DND-41 (cell line): ENCODE measurements at regions not wholly inside any gene's neighbourhood (a gene's known extent, or its start where the extent isn't known, plus 50 kb on each side); places are given as distances from the start of the nearest gene placed in this dataset.

Experiments
- ATAC-seq: fragments of 200-7000 bp; cut with Tn5 transposase; 3 replicates; pipeline ENCODE4 v1.9.1; 2021; ENCODE audit warnings: low read depth; ENCODE audit not compliant: insufficient read depth
- DNase-seq: peaks from one replicate; pipeline ENCODE4 v3.0.0-alpha.2; 2020
- H2AFZ ChIP-seq: 2 replicates; pipeline ENCODE4 v1.6.0; 2012; ENCODE audit warnings: low read depth, low read length
- H3K27ac ChIP-seq: 2 replicates; pipeline ENCODE4 v1.5.1; 2012; ENCODE audit warnings: low read length, inconsistent platforms
- H3K27me3 ChIP-seq: fragments of 200-600 bp; sonication (generic); 2 replicates; pipeline ENCODE4 v1.6.0; 2012; ENCODE audit warnings: low read length, mild to moderate bottlenecking, inconsistent platforms; ENCODE audit not compliant: insufficient read depth, poor library complexity
- H3K36me3 ChIP-seq: 2 replicates; pipeline ENCODE4 v1.5.1; 2012; ENCODE audit warnings: low read length, inconsistent platforms; ENCODE audit not compliant: insufficient read depth
- H3K4me1 ChIP-seq: 2 replicates; pipeline ENCODE4 v1.5.1; 2012; ENCODE audit warnings: mild to moderate bottlenecking, low read length; ENCODE audit not compliant: insufficient read depth
- H3K4me2 ChIP-seq: 2 replicates; pipeline ENCODE4 v1.6.0; 2012; ENCODE audit warnings: mild to moderate bottlenecking, moderate library complexity, low read length, inconsistent platforms; ENCODE audit not compliant: insufficient read depth
- H3K4me3 ChIP-seq, 2 experiments: fragments of 200-600 bp in 1 of 2; shearing (Covaris generic) in 1 of 2; 2 replicates each; pipeline ENCODE4 v1.5.1; 2012 to 2016; ENCODE audit warnings: inconsistent platforms in 2 of 2, low read length in 2 of 2, mild to moderate bottlenecking in 2 of 2, low read depth in 1 of 2, moderate library complexity in 1 of 2
- H3K79me2 ChIP-seq: 2 replicates; pipeline ENCODE4 v1.6.0; 2012; ENCODE audit warnings: low read length, inconsistent platforms; ENCODE audit not compliant: insufficient read depth
- H3K9ac ChIP-seq: 2 replicates; pipeline ENCODE4 v1.6.0; 2012; ENCODE audit warnings: low read depth, mild to moderate bottlenecking, inconsistent platforms, low read length, moderate library complexity
- H3K9me3 ChIP-seq: 2 replicates; pipeline ENCODE4 v1.5.1; 2012; ENCODE audit warnings: low read length, moderate library complexity, mild to moderate bottlenecking, inconsistent platforms; ENCODE audit not compliant: insufficient read depth, severe bottlenecking
- H4K20me1 ChIP-seq: 2 replicates; pipeline ENCODE4 v1.6.0; 2012; ENCODE audit warnings: low read length; ENCODE audit not compliant: insufficient read depth
- CTCF ChIP-seq: IDR thresholded peaks from 2 replicates; pipeline ENCODE4 v1.5.1; 2012; ENCODE audit warnings: borderline replicate concordance, low read length, moderate library complexity, mild to moderate bottlenecking; ENCODE audit not compliant: poor library complexity, severe bottlenecking; ENCODE audit errors: extremely low read depth
- EZH2 ChIP-seq: IDR thresholded peaks from 3 replicates; pipeline ENCODE4 v1.6.1; 2012; ENCODE audit warnings: borderline replicate concordance, low read depth, mild to moderate bottlenecking, moderate library complexity, low read length, inconsistent platforms; ENCODE audit not compliant: severe bottlenecking

GRCh38 chr3:127475975-127476705, 114.4 kb downstream of the TPRA1 start:
- Histone ChIP-seq H3K36me3 (no peaks in the 10 kb centered on the region), H3K4me2 (no peak overlapping the region), H3K4me1 (no peaks in the 10 kb centered on the region), H3K9me3 (no peaks in the 10 kb centered on the region), H4K20me1 (no peaks in the 10 kb centered on the region), H3K9ac (no peak overlapping the region), H3K4me3 (no peak overlapping the region), H2AFZ (no peak overlapping the region), H3K27ac (no peak overlapping the region), H3K79me2 (no peaks in the 10 kb centered on the region), H3K27me3 (peaks cover 9% of the 10 kb centered on the region)
- TF ChIP-seq EZH2 (no peak), CTCF (no peak)
- ATAC-seq (no peak), DNase-seq (no peak)

- no peak overlapping the region for H3K4me3 ChIP-seq
Measured at GRCh38 chr3:127475391-127475790, 115.1 kb downstream of the TPRA1 start.

GRCh38 chr3:127473244-127474024, 117.1 kb downstream of the TPRA1 start:
- TF ChIP-seq EZH2: no peak
- peak; percentile 67 for TF ChIP-seq CTCF
- H3K27me3 ChIP-seq: peaks cover 3% of the 10 kb centered on the region
- H2AFZ ChIP-seq: no peak overlapping the region
- DNase-seq (peak; percentile 20), ATAC-seq (peak; percentile 50)
- no peaks in the 10 kb centered on the region for H3K9me3 ChIP-seq
- no peak overlapping the region for H3K4me3 ChIP-seq
- H3K9ac ChIP-seq: no peak overlapping the region
- H3K4me1 ChIP-seq: no peaks in the 10 kb centered on the region
- no peaks in the 10 kb centered on the region for H4K20me1 ChIP-seq
- no peaks in the 10 kb centered on the region for H3K36me3 ChIP-seq
- H3K79me2 ChIP-seq: no peaks in the 10 kb centered on the region
- H3K27ac ChIP-seq: no peak overlapping the region
- H3K4me2 ChIP-seq: no peak overlapping the region

More at GRCh38 chr3:127475391-127475790, 115.1 kb downstream of the TPRA1 start:
- DNase-seq (no peak), ATAC-seq (no peak)
- H3K9me3 ChIP-seq: no peaks in the 10 kb centered on the region
- no peaks in the 10 kb centered on the region for H3K79me2 ChIP-seq
- H3K27me3 ChIP-seq: peaks cover 5% of the 10 kb centered on the region
- TF ChIP-seq CTCF (no peak), EZH2 (no peak)
- H4K20me1 ChIP-seq: no peaks in the 10 kb centered on the region
- H3K4me2 ChIP-seq: no peak overlapping the region
- H2AFZ ChIP-seq: no peak overlapping the region
- H3K9ac ChIP-seq: no peak overlapping the region
- H3K4me1 ChIP-seq: no peaks in the 10 kb centered on the region
- H3K27ac ChIP-seq: no peak overlapping the region
- no peaks in the 10 kb centered on the region for H3K36me3 ChIP-seq
